ENCODE measurements at regions not wholly inside any gene's neighbourhood (a gene's known extent, or its start where the extent isn't known, plus 50 kb on each side); places are given as distances from the start of the nearest gene placed in this dataset.

DNA sequence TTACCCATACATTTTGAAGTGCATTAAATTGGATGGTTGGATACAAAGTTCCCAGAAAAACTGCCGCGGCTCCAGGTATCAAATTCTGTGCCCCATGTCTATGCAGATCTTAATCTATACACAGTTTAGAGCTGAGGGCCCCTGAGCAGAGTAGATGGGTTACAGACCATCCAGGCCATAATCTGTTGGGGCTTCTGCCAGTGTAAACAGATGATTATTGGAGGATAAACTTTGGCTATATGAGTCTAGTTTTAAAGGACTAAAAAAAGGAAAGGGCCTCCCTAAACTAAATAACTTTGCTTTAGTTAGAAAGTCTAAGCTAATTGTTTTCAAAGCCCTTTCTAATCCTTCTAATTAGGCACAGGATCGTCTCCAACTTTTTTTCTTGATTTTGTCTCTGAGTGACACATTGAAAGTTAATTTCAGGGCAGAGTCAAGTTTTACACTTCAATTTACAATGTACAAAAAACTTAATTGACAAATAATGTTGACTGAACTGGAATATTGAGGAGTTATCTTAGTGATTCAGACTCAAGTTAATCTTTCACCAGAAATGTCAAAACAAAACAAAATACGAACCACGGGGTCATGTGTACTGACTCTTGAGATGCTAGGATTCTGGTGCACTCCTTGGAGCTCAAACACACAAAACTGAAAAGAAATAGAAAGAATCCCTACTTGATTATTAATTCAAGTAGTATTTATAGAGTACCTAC lies 133.9 kb upstream of the SCAF11 start:
- 20% methylated on average over 5 of the region's 5 CpGs for WGBS (ENCODE audit: insufficient coverage, low coverage, low lambda C conversion rate, missing lambda C conversion rate)
- ATAC-seq: peak; percentile 70 to 83 (median 75)

GRCh38 chr12:46112364-46112763 lies 122.0 kb upstream of the SCAF11 start:
- H3K4me3 ChIP-seq: no peak overlapping the region
- intact Hi-C loops (cut with DNase I): no loop called here
- no peaks in the 10 kb centered on the region for H3K36me3 ChIP-seq
- no peaks in the 10 kb centered on the region for H3K27me3 ChIP-seq
- no peak for DNase-seq
- H3K27ac ChIP-seq: no peak overlapping the region
- ATAC-seq: no peak
- no peaks in the 10 kb centered on the region for H3K9me3 ChIP-seq
- H3K4me1 ChIP-seq: peaks cover 0 to 13% (median 0%) of the 10 kb centered on the region in 4 donors
- TF ChIP-seq CTCF (IDR thresholded peaks at IDR 0.05) (no peak), POLR2A (IDR thresholded peaks at IDR 0.05) (no peak)

More for the DNA sequence above, 133.9 kb upstream of the SCAF11 start:
- peaks cover 0 to 10% (median 3%) of the 10 kb centered on the region in 4 donors for H3K4me1 ChIP-seq
- no peaks in the 10 kb centered on the region for H3K36me3 ChIP-seq
- no peaks in the 10 kb centered on the region for H3K27me3 ChIP-seq
- H3K4me3 ChIP-seq: peak overlapping the region in 1 of 3 donors; percentile 4
- intact Hi-C loops (cut with DNase I): no loop called here
- H3K9me3 ChIP-seq: no peaks in the 10 kb centered on the region
- no peak for DNase-seq
- H3K27ac ChIP-seq: no peak overlapping the region
- TF ChIP-seq CTCF (IDR thresholded peaks at IDR 0.05) (no peak), POLR2A (IDR thresholded peaks at IDR 0.05) (no peak)

GRCh38 chr12:46111715-46112114 lies 121.3 kb upstream of the SCAF11 start:
- peaks cover 0 to 13% (median 0%) of the 10 kb centered on the region in 4 donors for H3K4me1 ChIP-seq
- no peaks in the 10 kb centered on the region for H3K27me3 ChIP-seq
- H3K36me3 ChIP-seq: no peaks in the 10 kb centered on the region
- no peak for DNase-seq
- H3K27ac ChIP-seq: no peak overlapping the region
- no peak for ATAC-seq
- intact Hi-C loops (cut with DNase I): no loop called here
- H3K4me3 ChIP-seq: no peak overlapping the region
- TF ChIP-seq CTCF (IDR thresholded peaks at IDR 0.05) (no peak), POLR2A (IDR thresholded peaks at IDR 0.05) (no peak)
- H3K9me3 ChIP-seq: no peaks in the 10 kb centered on the region

DNA sequence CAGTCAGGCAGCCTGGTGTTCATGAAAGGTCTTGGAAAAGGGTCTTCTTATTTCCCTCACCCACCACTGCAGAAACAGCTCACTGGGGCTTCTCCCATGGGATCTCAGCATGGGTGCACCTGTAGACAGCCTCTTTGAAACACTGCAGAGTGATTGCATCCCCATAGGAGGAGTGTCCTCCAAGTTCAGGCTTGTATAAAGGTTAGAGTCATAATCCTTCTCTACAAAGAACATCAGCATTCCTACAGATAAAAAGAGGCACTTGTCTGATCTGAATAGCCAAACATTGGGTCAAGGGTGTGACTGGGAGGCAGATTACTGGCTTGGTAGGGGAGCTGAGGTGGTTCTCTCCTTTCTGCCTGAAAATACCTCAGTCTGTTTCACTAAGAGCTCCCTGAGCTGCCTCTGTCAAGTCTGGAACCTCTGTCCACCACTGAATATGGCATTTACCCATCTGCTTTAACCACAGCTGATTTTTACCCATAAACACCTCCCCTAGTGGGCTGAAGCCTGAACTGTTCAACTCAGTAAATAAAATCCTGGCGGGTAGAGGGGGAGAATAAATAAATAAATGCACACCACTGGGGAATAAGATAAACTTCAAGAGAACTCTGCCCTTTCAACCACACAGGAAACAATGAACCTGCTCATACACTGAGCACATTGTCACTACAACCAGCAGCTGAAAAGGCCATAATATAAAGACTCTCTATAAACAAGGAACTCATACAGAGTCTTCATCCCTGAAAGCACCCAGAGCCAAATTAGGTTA lies 120.7 kb upstream of the SCAF11 start:
- Histone ChIP-seq H3K27me3 (no peaks in the 10 kb centered on the region), H3K4me1 (peaks cover 0 to 13% (median 0%) of the 10 kb centered on the region in 4 donors), H3K36me3 (no peaks in the 10 kb centered on the region), H3K27ac (peak overlapping the region in 1 of 3 donors; percentile 37), H3K9me3 (no peaks in the 10 kb centered on the region), H3K4me3 (no peak overlapping the region)
- DNase-seq (no peak), ATAC-seq (peak; percentile 81 to 88 (median 84))
- 18% methylated on average over 1 of the region's 1 CpG for WGBS (ENCODE audit: insufficient coverage, low coverage, low lambda C conversion rate, missing lambda C conversion rate)
- TF ChIP-seq CTCF (IDR thresholded peaks at IDR 0.05) (peak in 3 of 4 donors; percentile 16 to 31 (median 29)), POLR2A (IDR thresholded peaks at IDR 0.05) (no peak)
- intact Hi-C loops (cut with DNase I): no loop called here

All from right lobe of liver (tissue), 6 donors.